Heart left ventricle (tissue), 13 donors: ENCODE measurements at regions not wholly inside any gene's neighbourhood (a gene's known extent, or its start where the extent isn't known, plus 50 kb on each side); places are given as distances from the start of the nearest gene placed in this dataset.
"Not testable (repeated sequence)": the region's sequence is repeated elsewhere in the genome, so short reads cannot be mapped to it uniquely, and the experiment has no call there.

Experiments
- POLR2A ChIP-seq, 2 donors: fragments of 450-650 bp; IDR thresholded peaks; one replicate each; pipeline ENCODE4 v1.6.1; 2017; ENCODE audit warnings: antibody characterized with exemption in 2 of 2, mild to moderate bottlenecking in 2 of 2, moderate library complexity in 2 of 2
- TF ChIP-seq, protein P1 (sequence below), 12 donors: fragments of 200-600 bp; sonication (generic) in 4 of 12; IDR thresholded peaks; one replicate each; pipeline versions ENCODE4 v1.5.0 to v1.8.0; 2018 to 2022; ENCODE audit warnings: antibody characterized with exemption in 12 of 12, mild to moderate bottlenecking in 5 of 12
- donor health status: ischemic (EF 13 %, LVEDD 7.1; RV severe dilation, severe dysfunction).
- donor health status: DM: no; HTN: yes; CAD: no.
- donor health status: DM: no; HTN: no; CAD: no.
- donor health status: ischemic (EF 25% LVEDD 6.9; RV normal size, moderate dysfunction).
- donor health status: ischemic (EF 25% LVEDD 5.7; RV mildly dilated, moderate dysfunction).
- donor health status: ischemic (EF 35%, LVEDD 5.7; RV mildly dilated, moderate dysfunction).
- donor health status: nonischemic (EF 11% LVEDD 7.7; RV severe dilation, severe dysfunction).
- donor health status: DM: yes; HTN: yes; CAD: no.
- donor health status: PGD.
- donor health status: ischemic (EF 29% LVEDD 5.4; RV normal size, mild dysfunction).
- donor health status: nonischemic (EF 23%, LVEDD 6.1; RV moderate dilation, normal function).

DNA sequence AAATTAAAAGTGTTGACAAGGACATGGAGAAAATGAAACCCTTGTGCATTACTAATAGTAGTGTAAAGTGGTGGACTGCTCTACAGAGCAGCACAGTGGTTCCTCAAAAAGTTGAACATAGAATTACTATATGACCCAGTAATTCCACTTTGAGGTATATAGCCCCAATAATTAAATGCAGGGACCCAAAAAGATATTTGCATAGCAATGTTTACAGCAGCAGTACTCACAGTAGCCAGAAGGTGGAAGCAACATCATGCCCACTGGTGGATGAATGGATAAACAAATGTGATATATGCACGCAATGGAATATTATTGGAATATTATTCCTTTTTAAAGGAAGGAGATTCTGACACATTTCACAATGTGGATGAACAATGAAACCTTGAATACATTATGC, 121.3 kb downstream of the POTEH start:
- TF ChIP-seq, protein P1, sequence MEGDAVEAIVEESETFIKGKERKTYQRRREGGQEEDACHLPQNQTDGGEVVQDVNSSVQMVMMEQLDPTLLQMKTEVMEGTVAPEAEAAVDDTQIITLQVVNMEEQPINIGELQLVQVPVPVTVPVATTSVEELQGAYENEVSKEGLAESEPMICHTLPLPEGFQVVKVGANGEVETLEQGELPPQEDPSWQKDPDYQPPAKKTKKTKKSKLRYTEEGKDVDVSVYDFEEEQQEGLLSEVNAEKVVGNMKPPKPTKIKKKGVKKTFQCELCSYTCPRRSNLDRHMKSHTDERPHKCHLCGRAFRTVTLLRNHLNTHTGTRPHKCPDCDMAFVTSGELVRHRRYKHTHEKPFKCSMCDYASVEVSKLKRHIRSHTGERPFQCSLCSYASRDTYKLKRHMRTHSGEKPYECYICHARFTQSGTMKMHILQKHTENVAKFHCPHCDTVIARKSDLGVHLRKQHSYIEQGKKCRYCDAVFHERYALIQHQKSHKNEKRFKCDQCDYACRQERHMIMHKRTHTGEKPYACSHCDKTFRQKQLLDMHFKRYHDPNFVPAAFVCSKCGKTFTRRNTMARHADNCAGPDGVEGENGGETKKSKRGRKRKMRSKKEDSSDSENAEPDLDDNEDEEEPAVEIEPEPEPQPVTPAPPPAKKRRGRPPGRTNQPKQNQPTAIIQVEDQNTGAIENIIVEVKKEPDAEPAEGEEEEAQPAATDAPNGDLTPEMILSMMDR (IDR thresholded peaks at IDR 0.05) = peak in 7 of 12 donors; percentile 16 to 43 (median 33)
- TF ChIP-seq POLR2A (IDR thresholded peaks at IDR 0.05) = not testable (repeated sequence)
